DND-41 (cell line): ENCODE measurements at regions not wholly inside any gene's neighbourhood (a gene's known extent, or its start where the extent isn't known, plus 50 kb on each side); places are given as distances from the start of the nearest gene placed in this dataset.

Source experiments
- ATAC-seq: fragments of 200-7000 bp; cut with Tn5 transposase; 3 replicates; pipeline ENCODE4 v1.9.1; 2021; ENCODE audit warnings: low read depth; ENCODE audit not compliant: insufficient read depth
- DNase-seq: peaks from one replicate; pipeline ENCODE4 v3.0.0-alpha.2; 2020
- H2AFZ ChIP-seq: 2 replicates; pipeline ENCODE4 v1.6.0; 2012; ENCODE audit warnings: low read depth, low read length
- H3K27ac ChIP-seq: 2 replicates; pipeline ENCODE4 v1.5.1; 2012; ENCODE audit warnings: low read length, inconsistent platforms
- H3K27me3 ChIP-seq: fragments of 200-600 bp; sonication (generic); 2 replicates; pipeline ENCODE4 v1.6.0; 2012; ENCODE audit warnings: low read length, mild to moderate bottlenecking, inconsistent platforms; ENCODE audit not compliant: insufficient read depth, poor library complexity
- H3K36me3 ChIP-seq: 2 replicates; pipeline ENCODE4 v1.5.1; 2012; ENCODE audit warnings: low read length, inconsistent platforms; ENCODE audit not compliant: insufficient read depth
- H3K4me1 ChIP-seq: 2 replicates; pipeline ENCODE4 v1.5.1; 2012; ENCODE audit warnings: mild to moderate bottlenecking, low read length; ENCODE audit not compliant: insufficient read depth
- H3K4me2 ChIP-seq: 2 replicates; pipeline ENCODE4 v1.6.0; 2012; ENCODE audit warnings: mild to moderate bottlenecking, moderate library complexity, low read length, inconsistent platforms; ENCODE audit not compliant: insufficient read depth
- H3K4me3 ChIP-seq, 2 experiments: fragments of 200-600 bp in 1 of 2; shearing (Covaris generic) in 1 of 2; 2 replicates each; pipeline ENCODE4 v1.5.1; 2012 to 2016; ENCODE audit warnings: inconsistent platforms in 2 of 2, low read length in 2 of 2, mild to moderate bottlenecking in 2 of 2, low read depth in 1 of 2, moderate library complexity in 1 of 2
- H3K79me2 ChIP-seq: 2 replicates; pipeline ENCODE4 v1.6.0; 2012; ENCODE audit warnings: low read length, inconsistent platforms; ENCODE audit not compliant: insufficient read depth
- H3K9ac ChIP-seq: 2 replicates; pipeline ENCODE4 v1.6.0; 2012; ENCODE audit warnings: low read depth, mild to moderate bottlenecking, inconsistent platforms, low read length, moderate library complexity
- H3K9me3 ChIP-seq: 2 replicates; pipeline ENCODE4 v1.5.1; 2012; ENCODE audit warnings: low read length, moderate library complexity, mild to moderate bottlenecking, inconsistent platforms; ENCODE audit not compliant: insufficient read depth, severe bottlenecking
- H4K20me1 ChIP-seq: 2 replicates; pipeline ENCODE4 v1.6.0; 2012; ENCODE audit warnings: low read length; ENCODE audit not compliant: insufficient read depth
- EZH2 ChIP-seq: IDR thresholded peaks from 3 replicates; pipeline ENCODE4 v1.6.1; 2012; ENCODE audit warnings: borderline replicate concordance, low read depth, mild to moderate bottlenecking, moderate library complexity, low read length, inconsistent platforms; ENCODE audit not compliant: severe bottlenecking
- TF ChIP-seq, protein P1 (sequence below): IDR thresholded peaks from 2 replicates; pipeline ENCODE4 v1.5.1; 2012; ENCODE audit warnings: borderline replicate concordance, low read length, moderate library complexity, mild to moderate bottlenecking; ENCODE audit not compliant: poor library complexity, severe bottlenecking; ENCODE audit errors: extremely low read depth

GRCh38 chr2:120977582-120978358 lies 242.1 kb downstream of the GLI2 start:
- no peak overlapping the region for H3K4me3 ChIP-seq
- no peaks in the 10 kb centered on the region for H3K36me3 ChIP-seq
- H3K9ac ChIP-seq: no peak overlapping the region
- no peaks in the 10 kb centered on the region for H4K20me1 ChIP-seq
- no peaks in the 10 kb centered on the region for H3K4me1 ChIP-seq
- no peaks in the 10 kb centered on the region for H3K27me3 ChIP-seq
- no peak overlapping the region for H3K4me2 ChIP-seq
- DNase-seq (no peak), ATAC-seq (no peak)
- no peaks in the 10 kb centered on the region for H3K9me3 ChIP-seq
- H2AFZ ChIP-seq: no peak overlapping the region
- no peak overlapping the region for H3K27ac ChIP-seq
- TF ChIP-seq, protein P1, sequence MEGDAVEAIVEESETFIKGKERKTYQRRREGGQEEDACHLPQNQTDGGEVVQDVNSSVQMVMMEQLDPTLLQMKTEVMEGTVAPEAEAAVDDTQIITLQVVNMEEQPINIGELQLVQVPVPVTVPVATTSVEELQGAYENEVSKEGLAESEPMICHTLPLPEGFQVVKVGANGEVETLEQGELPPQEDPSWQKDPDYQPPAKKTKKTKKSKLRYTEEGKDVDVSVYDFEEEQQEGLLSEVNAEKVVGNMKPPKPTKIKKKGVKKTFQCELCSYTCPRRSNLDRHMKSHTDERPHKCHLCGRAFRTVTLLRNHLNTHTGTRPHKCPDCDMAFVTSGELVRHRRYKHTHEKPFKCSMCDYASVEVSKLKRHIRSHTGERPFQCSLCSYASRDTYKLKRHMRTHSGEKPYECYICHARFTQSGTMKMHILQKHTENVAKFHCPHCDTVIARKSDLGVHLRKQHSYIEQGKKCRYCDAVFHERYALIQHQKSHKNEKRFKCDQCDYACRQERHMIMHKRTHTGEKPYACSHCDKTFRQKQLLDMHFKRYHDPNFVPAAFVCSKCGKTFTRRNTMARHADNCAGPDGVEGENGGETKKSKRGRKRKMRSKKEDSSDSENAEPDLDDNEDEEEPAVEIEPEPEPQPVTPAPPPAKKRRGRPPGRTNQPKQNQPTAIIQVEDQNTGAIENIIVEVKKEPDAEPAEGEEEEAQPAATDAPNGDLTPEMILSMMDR: no peak
- no peak for TF ChIP-seq EZH2
- H3K79me2 ChIP-seq: no peaks in the 10 kb centered on the region

DNA sequence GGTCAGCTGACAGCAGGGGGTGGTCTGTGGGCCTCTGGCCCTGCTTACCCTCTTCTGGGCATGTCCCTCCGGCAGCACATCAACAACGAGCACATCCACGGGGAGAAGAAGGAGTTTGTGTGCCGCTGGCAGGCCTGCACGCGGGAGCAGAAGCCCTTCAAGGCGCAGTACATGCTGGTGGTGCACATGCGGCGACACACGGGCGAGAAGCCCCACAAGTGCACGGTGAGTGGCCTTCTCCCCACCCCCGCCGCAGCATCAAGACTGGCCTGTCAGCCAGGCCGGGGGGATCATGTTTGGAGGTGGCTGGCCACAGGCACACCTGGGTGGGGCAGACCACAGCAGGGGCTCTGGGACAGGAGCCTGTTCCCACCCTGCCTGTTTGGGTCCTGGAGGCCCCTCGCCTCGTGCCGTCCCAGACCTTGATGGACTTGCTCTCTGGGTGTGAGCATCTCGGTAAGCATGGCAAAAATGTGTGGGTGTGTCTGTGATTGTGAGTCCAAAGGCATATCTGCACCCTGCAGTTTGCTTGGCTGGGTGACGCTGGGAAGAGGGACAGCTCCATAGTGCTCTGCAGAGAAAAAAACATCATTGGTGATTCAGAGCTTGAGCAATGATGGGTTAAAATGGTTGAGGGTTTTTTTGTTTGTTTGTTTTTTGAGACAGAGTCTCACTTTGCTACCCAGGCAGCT lies 242.8 kb downstream of the GLI2 start:
- no peaks in the 10 kb centered on the region for H3K79me2 ChIP-seq
- H3K27me3 ChIP-seq: no peaks in the 10 kb centered on the region
- H4K20me1 ChIP-seq: no peaks in the 10 kb centered on the region
- no peaks in the 10 kb centered on the region for H3K9me3 ChIP-seq
- H3K4me3 ChIP-seq: no peak overlapping the region
- H3K4me2 ChIP-seq: no peak overlapping the region
- DNase-seq (no peak), ATAC-seq (no peak)
- no peaks in the 10 kb centered on the region for H3K36me3 ChIP-seq
- H3K4me1 ChIP-seq: no peaks in the 10 kb centered on the region
- no peak overlapping the region for H2AFZ ChIP-seq
- no peak overlapping the region for H3K27ac ChIP-seq
- no peak overlapping the region for H3K9ac ChIP-seq
- TF ChIP-seq, protein P1: no peak
- no peak for TF ChIP-seq EZH2

GRCh38 chr2:120979398-120979797 lies 243.7 kb downstream of the GLI2 start:
- Histone ChIP-seq H3K9ac (no peak overlapping the region), H3K27ac (no peak overlapping the region), H4K20me1 (no peaks in the 10 kb centered on the region), H3K27me3 (no peaks in the 10 kb centered on the region), H3K9me3 (no peaks in the 10 kb centered on the region), H3K4me3 (no peak overlapping the region), H2AFZ (no peak overlapping the region), H3K79me2 (no peaks in the 10 kb centered on the region), H3K4me1 (no peaks in the 10 kb centered on the region), H3K36me3 (no peaks in the 10 kb centered on the region), H3K4me2 (no peak overlapping the region)
- no peak for DNase-seq
- no peak for ATAC-seq
- no peak for TF ChIP-seq EZH2
- TF ChIP-seq, protein P1: no peak
